NCI-H2196 (cell line): ENCODE measurements at regions not wholly inside any gene's neighbourhood (a gene's known extent, or its start where the extent isn't known, plus 50 kb on each side); places are given as distances from the start of the nearest gene placed in this dataset.
"Not testable (repeated sequence)": the region's sequence is repeated elsewhere in the genome, so short reads cannot be mapped to it uniquely, and the experiment has no call there.

Experiments used
- DNase-seq: peaks from one replicate; lab custom pipeline; 2025; ENCODE audit not compliant: unreplicated experiment; lab: John Stamatoyannopoulos, UW

DNA sequence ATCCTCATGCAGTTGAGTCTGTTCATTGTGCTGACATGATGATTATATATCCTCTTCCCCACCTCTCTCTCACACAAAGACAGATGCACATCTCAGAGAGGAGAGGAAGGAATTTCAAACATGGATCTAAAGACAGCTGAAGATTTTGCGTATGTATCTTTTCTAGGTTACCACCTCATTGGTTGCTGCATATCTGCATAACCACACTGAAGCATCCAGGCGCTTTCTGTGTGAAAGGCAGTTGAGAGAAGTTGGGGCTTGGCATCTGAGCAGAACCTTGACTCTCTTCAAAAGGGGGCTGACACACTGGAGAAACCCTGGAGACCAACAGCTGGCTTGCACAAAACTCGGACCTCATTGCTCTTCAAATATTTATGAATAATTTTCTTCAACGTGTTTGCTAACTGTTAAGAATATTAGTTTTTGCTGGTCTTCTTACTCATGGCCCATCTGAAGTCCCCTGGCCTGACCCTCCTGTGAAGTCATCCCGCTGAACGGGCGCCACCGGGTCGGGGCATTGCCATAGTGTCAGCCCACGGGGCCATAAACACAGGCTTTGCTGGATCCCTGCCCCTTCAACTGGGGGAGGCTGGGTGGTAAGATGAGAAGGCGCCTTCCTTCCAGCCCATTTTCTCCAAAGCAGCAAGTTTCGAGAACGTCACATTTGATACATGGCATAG, 593.2 kb upstream of the CLINT1 start:
- no peak for DNase-seq

DNA sequence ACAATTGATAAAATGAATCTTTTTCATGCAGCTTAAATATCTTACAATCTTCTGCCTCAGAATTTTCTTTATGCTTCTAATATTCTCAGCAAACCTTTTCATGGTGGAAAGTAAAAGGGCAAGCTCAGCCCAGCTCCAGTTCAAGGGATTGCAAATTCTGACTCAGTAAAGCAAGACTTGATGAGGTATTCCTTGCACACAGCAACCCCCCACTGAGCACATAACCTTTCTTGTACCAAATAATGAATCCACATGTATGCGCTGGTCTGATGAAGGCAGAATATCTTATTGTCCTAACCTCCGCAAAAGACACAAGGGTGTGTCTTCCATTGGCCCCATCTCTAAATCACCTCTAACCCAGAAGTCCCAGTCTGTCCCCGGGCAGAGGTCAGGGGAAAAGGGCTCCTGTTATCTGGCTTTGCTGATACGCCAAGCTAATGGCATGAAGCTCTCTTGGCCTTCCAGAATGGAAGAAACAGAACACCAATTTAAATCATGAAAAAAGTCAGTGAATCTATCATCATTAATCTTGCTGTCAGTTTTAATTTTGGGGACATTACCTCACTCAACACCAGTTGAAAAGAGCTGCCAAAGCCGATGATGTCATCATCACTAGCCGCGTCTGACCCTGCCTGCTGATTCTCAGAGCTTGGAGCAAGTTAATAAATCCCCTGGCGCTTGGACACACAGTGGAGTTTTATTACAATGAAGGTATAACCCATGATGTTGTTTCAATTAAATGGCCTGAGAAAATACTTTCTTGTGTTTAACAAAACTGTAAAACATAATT, 592.5 kb upstream of the CLINT1 start:
- DNase-seq: no peak

DNA sequence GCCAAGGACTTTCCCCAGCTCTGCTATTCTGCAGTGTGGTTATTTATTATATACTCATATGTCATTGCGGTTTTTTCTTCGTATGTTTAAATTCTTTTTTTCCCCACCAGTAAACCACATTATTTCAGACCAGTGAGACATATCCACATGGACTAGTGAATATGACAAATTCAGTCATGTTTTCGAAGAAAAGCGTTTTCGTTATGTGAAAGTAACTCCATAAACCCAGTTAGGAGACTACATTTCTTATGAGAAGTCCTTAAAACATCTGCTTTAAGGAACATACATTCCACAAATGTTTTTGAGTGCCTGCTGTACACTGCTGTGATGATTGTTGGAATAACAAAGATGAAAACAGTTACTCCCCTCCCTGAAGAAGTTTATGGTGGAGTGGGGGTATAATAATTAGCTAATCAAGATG, 591.8 kb upstream of the CLINT1 start:
- DNase-seq: no peak

DNA sequence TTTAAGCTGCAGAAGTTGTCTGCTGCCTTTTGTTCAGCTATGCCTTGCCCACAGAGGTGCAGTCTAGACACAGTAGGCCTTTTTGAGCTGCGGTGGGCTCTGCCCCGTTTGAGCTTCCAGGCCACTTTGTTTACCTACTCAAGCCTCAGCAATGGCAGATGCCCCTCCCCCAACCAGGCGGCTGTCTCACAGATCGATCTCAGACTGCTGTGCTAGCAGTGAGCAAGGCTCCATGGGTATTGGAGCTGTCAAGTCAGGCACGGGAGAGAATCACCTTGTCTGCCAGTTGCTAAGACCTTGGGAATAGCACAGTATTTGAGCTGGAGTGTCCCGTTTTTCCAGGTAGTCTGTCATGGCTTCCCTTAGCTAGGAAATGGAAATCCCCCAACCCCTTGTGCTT, 587.8 kb upstream of the CLINT1 start:
- not testable (repeated sequence) for DNase-seq

DNA sequence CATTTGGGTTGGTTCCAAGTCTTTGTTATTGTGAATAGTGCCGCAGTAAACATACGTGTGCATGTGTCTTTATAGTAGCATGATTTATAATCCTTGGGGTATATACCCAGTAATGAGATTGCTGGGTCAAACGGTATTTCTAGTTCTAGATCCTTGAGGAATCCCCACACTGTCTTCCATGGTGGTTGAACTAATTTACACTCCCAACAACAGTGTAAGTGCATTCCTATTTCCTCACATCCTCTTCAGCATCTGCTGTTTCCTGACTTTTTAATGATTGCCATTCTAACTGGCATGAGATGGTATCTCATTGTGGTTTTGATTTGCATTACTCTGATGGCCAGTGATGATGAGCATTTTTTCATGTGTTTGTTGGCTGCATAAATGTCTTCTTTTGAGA, 580.3 kb upstream of the CLINT1 start:
- DNase-seq: not testable (repeated sequence)

DNA sequence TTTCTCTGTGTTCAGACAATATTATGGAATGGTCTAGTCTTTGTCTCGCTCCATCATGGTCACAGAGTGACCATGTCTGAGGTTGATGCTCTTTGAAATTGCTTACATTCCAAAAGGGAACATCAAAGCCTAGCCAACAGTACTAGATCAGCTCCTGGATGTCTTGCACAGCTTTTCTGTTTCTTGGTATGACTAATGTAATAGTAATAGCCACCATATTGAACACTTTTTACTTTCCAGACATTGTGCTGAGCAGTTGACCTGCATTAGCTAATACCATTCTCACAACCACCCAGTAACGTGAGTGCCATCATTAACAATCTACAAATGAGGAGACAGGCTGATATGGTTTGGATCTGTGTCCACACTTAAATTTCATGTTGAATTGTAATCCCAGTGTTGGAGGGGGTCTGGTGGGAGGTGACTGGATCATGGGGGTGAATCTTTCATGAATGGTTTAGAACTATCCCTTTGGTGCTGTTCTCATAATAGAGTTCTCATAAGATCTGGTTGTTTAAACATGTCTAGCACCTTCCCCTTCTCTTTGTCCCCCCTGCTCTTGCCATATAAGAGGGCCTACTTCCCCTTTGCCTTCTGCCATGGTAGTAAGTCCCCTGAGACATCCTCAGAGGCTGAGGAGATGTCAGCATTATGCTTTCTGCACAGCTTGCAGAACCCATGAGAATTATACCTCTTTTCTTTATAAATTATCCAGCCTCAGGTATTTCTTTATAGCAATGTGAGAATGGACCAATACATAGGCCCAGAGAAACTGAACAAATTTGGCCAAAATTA, 577.5 kb upstream of the CLINT1 start:
- DNase-seq: no peak

DNA sequence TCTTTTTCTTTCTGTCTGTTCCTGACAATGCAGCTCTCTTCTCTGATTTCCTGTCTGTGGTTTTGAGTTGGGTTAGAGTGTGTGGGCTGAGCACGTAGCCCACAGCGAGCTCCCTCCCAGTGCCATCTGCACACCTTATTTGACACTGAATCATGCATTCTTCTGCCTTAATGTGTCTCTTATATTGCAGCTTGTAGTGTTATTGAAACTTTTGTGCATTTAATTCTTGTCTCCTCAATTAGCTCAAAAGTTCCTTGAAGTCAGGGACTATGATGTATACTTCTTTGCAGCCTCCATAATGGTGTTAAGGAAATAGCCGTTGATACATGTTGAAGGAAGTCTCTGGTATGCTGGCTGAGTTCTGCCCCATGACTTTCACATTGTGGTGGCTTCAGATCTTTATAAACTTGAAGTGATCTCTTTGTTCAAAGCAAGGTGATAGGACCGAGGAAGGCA, 576.2 kb upstream of the CLINT1 start:
- DNase-seq: no peak

DNA sequence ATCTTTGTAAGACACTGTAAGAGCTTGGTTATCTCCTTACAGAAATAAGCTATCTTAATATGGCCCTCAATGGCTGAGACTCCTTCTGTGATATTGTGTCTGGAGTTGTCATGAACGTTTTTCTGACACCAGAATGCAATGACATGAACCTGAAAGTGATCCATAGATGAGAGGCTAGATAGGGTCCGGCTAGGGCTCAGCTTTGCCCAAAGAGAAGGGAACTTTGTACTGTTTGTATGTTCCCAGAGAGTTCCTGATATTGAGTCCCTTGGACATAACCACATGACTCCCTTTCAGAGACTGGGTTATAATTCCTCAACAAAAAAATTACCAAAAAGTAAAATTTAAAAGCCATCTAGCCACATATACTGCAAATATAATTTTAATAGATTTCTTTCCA, 575.8 kb upstream of the CLINT1 start:
- no peak for DNase-seq

DNA sequence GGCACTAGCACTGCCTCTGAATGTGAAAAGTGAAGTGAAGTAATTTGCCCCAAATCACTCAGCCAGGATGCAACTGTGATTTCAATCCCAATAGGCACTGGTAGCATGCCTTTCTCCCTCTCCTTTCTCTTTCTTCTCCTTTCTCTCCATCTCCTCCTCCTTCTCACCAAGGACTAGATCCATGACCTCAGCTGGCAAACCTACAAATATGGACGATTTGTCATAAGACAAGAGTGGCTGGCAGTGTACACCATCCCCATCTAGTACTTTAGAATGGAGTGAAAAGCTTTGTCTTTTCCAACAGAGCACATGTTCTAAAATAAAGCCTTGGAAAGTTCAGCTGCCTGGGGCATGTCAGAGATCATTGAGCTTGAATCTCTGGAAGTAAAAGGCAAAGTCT, 574.7 kb upstream of the CLINT1 start:
- no peak for DNase-seq

DNA sequence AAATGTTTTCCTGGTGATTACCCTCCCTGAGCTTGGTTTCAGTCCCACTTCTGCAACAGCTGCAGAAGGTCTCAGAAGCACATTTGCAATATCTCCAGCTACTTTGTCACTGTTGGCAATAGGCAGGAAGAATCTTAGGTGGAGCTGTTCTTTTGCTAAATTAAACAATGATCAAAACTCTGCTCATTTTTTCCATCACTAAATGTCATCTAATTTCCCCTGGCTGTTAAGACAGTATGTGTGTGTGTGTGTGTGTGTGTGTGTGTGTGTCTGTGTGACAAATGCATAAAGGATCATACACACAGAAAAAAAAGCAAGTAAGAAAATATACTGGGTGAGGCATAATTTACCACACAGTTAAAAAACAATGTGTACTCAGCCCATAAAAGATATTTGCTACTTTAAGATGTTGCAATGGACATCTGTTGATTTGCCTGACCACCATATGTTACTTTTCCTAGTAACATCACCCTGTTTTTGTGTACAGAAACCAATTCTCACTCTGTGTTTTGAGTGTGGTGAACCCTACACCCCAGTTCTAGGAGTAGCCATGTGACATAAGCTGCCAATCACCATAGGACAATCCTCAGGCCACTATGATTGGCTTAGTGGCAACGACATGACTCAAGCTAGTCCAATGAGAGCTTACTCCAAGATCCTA, 572.6 kb upstream of the CLINT1 start:
- DNase-seq: no peak

DNA sequence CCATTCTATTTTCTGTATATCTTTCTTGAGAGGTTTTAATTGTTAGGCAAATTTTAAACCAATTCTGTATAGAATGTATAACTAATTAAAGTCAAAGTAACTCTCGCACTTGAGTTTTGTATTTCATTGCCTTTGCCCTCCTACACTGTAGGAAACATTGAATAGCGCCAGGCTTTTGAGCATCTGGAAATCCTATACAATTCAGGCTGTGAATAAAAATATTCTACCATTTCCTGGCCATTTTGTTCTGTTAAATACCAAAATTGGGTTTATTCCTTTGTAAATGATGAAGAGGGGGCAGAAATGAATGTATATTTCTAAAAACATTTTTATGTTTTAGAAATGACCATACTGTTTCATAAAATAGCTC, 571.8 kb upstream of the CLINT1 start:
- no peak for DNase-seq

DNA sequence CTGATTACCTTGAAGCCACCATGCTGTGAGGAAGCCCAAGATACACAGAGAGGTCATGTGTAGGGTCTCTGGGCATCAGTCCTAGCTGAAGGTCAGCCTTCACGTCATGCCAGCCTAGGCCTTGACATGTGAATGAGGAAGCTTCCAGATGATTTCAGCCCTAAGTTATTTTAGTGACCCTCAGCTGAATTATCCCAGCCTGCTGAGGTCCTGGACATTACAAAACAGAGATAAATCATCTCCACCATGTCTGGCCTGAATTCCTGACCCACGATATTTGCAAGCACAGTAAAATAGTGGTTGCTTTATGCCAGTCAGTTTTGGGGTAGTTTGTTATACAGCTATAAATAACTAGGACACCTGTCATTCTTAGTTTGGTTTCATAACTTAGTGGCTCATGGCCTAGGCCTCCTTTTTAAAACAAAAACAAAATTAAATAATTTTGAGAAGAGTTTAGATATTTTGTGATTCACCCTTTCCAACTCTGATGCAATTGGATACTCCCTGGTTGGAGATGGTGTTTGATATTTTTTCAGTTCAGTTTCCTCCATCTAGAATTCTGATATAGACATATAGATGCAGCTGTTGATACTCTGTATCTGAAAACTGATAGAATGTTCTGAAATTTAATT, 571.3 kb upstream of the CLINT1 start:
- no peak for DNase-seq

DNA sequence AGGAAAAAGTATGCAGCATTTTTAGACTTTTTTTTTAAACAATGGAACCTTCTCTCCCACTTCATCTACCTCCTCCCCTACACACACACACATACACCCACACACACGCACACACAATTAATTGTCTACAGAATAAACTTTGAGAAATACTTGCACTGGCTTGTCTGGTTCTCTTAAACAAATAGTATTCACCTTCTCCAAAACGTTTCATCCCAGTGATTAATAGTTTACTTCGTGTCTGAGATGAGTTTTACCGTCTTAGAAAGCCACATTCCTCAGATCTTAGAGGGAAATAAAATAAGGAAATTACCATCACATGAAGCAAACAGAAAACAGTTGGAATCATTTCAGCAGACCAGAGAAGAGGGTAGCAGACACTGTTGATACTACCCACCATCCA, 570.6 kb upstream of the CLINT1 start:
- DNase-seq: no peak

DNA sequence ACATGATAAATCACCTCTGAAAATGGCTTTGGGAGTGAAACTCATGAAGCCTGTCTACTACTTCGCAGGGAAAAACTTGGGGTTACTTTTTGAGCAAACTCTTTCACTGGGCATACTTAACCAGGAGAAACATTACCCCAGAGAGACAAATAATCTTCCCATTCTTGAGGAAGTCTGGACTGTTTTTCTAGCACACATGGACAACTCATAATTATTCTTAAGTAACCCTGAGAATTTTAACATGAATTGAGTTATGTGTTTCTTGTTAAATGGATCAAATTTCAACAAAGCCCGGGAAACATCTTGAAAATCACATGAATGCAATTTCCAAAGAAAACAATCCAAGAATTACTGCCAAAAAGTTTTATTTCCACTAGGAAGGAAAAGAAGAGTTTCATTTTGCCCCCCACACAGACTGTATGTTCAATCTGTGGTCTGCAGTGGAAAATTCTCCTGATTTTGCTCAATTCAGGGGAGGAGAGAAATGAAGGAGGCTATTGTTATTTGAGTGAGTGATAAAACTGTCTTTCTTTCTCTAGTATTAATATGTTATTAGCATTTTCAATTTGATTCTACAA, 564.8 kb upstream of the CLINT1 start:
- DNase-seq: no peak

DNA sequence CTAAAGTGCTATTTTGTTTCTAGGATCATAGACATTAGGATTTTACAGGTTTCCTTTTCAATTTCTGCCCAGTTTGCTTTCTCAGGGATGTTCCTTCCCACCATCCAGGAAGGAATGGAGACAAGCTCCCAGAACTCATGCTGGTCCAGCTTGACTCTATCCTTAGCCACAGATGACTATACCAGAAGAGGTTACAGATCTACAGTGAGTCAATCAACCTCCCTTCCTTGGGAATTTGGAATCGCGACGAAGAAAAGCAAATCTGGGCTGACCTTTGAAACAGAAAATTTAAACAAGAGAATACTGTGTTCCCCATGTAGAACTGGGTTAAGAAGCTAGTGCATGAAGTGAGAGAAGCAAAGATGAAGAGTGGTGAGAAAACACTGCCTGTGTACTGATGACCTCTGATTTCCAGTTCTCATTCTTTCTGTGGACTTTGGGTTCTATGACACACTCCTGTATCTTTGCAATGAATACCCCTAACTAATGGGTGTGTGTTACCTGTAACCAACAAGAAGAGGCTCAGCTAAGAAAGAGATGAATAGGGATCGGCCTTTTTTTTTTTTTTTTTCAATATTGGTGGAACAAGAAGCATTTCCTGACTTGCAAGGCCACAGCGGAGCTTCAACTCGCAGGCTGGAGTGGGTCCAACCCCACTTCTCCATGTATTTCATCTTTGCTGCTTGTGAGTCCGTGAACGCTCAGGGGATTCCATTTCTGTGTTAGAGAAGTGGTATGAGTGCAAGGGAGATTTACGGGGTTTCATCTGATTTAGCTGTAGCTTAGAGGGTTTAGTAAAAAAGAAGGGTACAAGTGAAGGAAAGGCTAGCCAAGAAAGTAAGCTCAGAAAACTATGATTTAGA, 563.9 kb upstream of the CLINT1 start:
- DNase-seq: no peak

DNA sequence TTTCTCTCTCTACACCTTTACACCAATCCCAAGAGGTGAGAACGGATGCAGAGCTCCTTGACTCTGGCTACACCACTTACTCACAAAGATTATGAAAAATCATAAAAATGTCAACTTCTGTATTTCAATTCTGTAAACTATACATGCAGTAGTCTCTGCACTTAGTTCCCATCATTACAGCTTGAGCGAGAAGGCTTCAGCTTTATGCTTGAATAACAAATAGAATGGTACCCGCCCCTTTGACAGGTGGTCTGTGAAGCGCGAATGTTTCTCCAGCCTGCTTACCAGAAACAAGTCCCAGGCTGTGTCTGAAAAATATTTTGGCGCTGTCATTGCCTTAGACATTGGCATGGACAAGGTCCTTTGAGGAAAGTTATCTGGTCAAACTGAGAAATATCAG, 562.4 kb upstream of the CLINT1 start:
- no peak for DNase-seq

DNA sequence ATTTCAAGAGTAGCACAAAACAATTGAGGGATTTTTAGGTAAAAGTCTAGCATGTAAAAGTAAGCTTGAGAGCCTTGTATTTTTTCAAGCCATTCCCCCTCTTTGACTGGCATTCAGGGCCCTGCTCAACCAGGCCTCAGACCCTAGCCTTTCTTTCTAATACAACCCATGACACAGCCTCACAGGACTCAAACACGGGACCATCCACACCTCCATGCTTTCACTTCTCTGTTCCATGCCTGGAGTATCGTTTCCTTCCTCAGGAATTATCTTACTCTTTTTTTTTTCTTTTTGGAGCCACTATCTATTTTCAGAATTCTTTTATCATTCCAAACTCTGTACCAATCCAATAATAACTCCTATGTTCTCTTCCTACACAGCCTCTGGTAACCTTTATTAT, 560.2 kb upstream of the CLINT1 start:
- DNase-seq: no peak

DNA sequence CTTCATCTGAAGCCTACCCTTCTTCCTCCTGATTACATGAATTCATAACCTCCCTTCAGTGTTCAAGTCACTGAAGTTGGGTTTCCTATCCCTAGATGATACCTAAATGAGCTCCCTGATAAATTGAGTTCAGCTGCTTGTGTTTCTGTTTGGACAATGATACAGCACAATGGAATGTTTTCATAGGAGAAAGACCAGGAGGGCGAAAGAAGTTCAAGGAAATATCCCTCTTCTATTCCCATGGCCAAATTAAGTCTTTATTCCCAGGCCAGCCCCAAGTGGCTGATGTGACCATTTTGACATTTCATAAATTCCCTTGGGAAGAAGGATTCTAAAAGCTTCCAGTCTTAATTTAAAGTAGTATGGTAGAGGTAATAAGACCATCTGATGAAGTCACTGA, 555.8 kb upstream of the CLINT1 start:
- no peak for DNase-seq

DNA sequence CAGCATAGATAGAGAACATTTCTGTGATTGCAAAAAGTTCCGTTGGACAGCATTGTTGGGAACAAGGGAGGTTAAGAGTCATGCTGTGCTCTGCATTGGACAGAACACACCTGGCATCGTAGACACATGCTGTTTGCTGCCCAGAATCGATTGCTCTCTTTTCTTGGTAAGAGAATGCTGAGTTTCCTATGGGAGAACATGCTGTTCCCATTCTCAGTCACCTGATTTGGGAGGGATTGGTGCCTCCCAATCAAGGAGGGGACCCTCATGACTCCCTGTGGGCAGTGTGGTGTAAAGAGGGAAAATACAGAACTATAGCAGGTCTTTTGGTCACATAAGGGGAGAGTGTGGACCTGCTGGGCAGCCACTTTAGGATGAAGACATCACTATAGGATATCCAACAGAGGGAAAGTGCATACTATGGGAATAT, 555.4 kb upstream of the CLINT1 start:
- DNase-seq: no peak
